ENCODE measurements at regions not wholly inside any gene's neighbourhood (a gene's known extent, or its start where the extent isn't known, plus 50 kb on each side); places are given as distances from the start of the nearest gene placed in this dataset.

DNA sequence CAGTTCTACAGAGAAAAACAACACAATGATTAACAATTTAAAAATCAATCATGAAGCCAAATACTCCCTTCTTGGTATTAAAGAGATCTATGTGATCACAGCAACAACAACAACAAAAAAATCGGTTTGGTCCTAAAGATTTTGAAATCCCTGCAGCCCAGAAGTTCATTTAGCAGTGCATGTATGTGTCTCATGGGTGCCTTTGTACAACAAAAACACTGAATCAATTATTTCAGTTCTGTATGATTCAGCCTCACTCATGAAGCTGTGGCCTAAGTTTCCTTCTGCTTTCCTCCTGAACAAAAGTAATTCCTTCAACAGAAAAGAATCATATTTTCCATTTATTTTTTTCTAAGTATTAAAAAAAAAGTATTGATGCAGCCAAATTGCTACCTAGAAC lies 393.4 kb upstream of the NDST3 start:
- TF ChIP-seq, protein P1, sequence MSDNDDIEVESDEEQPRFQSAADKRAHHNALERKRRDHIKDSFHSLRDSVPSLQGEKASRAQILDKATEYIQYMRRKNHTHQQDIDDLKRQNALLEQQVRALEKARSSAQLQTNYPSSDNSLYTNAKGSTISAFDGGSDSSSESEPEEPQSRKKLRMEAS (IDR thresholded peaks at IDR 0.05), result no peak
- TF ChIP-seq EP300 (IDR thresholded peaks at IDR 0.05; ENCODE audit: borderline replicate concordance) (no peak), YY1 (IDR thresholded peaks at IDR 0.05; ENCODE audit: low read depth) (no peak), RAD21 (IDR thresholded peaks at IDR 0.05; ENCODE audit: low read depth) (no peak), CREB1 (IDR thresholded peaks at IDR 0.05; ENCODE audit: low read depth) (no peak), NFIC (IDR thresholded peaks at IDR 0.05) (no peak), TAF1 (IDR thresholded peaks at IDR 0.05; ENCODE audit: low read depth) (no peak), ZBTB7A (IDR thresholded peaks at IDR 0.05; ENCODE audit: low read depth) (no peak), EGR1 (IDR thresholded peaks at IDR 0.05) (no peak), FOXM1 (IDR thresholded peaks at IDR 0.05; ENCODE audit: borderline replicate concordance, low read depth) (no peak), TCF12 (IDR thresholded peaks at IDR 0.05; ENCODE audit: low read depth) (no peak)
- TF ChIP-seq, protein P2, sequence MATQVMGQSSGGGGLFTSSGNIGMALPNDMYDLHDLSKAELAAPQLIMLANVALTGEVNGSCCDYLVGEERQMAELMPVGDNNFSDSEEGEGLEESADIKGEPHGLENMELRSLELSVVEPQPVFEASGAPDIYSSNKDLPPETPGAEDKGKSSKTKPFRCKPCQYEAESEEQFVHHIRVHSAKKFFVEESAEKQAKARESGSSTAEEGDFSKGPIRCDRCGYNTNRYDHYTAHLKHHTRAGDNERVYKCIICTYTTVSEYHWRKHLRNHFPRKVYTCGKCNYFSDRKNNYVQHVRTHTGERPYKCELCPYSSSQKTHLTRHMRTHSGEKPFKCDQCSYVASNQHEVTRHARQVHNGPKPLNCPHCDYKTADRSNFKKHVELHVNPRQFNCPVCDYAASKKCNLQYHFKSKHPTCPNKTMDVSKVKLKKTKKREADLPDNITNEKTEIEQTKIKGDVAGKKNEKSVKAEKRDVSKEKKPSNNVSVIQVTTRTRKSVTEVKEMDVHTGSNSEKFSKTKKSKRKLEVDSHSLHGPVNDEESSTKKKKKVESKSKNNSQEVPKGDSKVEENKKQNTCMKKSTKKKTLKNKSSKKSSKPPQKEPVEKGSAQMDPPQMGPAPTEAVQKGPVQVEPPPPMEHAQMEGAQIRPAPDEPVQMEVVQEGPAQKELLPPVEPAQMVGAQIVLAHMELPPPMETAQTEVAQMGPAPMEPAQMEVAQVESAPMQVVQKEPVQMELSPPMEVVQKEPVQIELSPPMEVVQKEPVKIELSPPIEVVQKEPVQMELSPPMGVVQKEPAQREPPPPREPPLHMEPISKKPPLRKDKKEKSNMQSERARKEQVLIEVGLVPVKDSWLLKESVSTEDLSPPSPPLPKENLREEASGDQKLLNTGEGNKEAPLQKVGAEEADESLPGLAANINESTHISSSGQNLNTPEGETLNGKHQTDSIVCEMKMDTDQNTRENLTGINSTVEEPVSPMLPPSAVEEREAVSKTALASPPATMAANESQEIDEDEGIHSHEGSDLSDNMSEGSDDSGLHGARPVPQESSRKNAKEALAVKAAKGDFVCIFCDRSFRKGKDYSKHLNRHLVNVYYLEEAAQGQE (IDR thresholded peaks at IDR 0.05; ENCODE audit: low read depth), result no peak
- TF ChIP-seq, protein P3, sequence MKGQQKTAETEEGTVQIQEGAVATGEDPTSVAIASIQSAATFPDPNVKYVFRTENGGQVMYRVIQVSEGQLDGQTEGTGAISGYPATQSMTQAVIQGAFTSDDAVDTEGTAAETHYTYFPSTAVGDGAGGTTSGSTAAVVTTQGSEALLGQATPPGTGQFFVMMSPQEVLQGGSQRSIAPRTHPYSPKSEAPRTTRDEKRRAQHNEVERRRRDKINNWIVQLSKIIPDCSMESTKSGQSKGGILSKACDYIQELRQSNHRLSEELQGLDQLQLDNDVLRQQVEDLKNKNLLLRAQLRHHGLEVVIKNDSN (IDR thresholded peaks at IDR 0.05), result no peak

DNA sequence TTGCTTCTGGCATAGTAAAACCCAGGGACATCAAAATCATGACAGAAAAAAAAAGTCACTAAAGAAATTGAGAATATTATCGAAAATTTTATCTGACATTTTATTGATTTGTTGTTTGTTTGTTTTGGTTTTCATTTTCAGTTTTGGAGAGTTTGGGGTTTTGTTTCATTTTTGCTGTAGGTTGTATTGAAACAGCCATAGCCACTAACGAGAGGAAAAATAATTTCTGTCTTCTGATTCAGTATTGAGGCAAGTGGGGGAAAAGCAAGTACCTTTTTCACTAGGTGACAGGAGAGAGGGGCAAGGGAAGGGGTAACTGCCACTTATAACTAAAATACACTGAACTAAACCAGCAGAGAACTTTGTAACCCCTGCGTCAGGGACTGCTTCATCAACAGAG lies 392.8 kb upstream of the NDST3 start:
- no peak for TF ChIP-seq RAD21 (IDR thresholded peaks at IDR 0.05; ENCODE audit: low read depth)
- TF ChIP-seq NFIC (IDR thresholded peaks at IDR 0.05), result no peak
- no peak for TF ChIP-seq EP300 (IDR thresholded peaks at IDR 0.05; ENCODE audit: borderline replicate concordance)
- TF ChIP-seq TEAD4 (IDR thresholded peaks at IDR 0.05), result no peak
- TF ChIP-seq, protein P2 (IDR thresholded peaks at IDR 0.05; ENCODE audit: low read depth), result no peak
- TF ChIP-seq, protein P1 (IDR thresholded peaks at IDR 0.05), result no peak
- TF ChIP-seq ZBTB7A (IDR thresholded peaks at IDR 0.05; ENCODE audit: low read depth), result no peak
- TF ChIP-seq CREB1 (IDR thresholded peaks at IDR 0.05; ENCODE audit: low read depth), result no peak
- no peak for TF ChIP-seq EGR1 (IDR thresholded peaks at IDR 0.05)
- no peak for TF ChIP-seq FOXM1 (IDR thresholded peaks at IDR 0.05; ENCODE audit: borderline replicate concordance, low read depth)
- no peak for TF ChIP-seq YY1 (IDR thresholded peaks at IDR 0.05; ENCODE audit: low read depth)
- TF ChIP-seq TCF12 (IDR thresholded peaks at IDR 0.05; ENCODE audit: low read depth), result no peak

DNA sequence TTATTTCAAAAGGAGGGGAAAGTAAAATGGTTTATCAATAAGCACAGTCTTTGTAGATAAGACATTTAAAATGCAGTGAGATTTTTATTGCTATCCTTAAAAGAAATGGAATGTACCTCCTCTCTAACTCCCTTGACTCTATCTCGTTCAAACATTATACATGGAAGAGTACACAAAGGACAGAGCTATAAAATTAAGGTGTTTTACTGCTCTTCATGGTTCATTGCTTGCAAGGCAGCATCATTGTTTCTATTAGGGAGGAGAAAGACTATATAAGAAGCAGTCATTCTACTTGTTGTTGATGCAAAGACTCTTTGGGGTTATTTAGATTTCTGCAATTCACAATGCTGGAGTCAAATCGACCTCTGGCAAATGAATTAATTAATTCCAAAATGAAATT lies 380.2 kb upstream of the NDST3 start:
- TF ChIP-seq, protein P1 (IDR thresholded peaks at IDR 0.05), result no peak
- TF ChIP-seq CREB1 (IDR thresholded peaks at IDR 0.05; ENCODE audit: low read depth) (no peak), YY1 (IDR thresholded peaks at IDR 0.05; ENCODE audit: low read depth) (no peak), TEAD4 (IDR thresholded peaks at IDR 0.05) (no peak), TCF12 (IDR thresholded peaks at IDR 0.05; ENCODE audit: low read depth) (no peak), FOXM1 (IDR thresholded peaks at IDR 0.05; ENCODE audit: borderline replicate concordance, low read depth) (no peak), EGR1 (IDR thresholded peaks at IDR 0.05) (no peak), TAF1 (IDR thresholded peaks at IDR 0.05; ENCODE audit: low read depth) (no peak), CEBPB (IDR thresholded peaks at IDR 0.05) (no peak), ZBTB7A (IDR thresholded peaks at IDR 0.05; ENCODE audit: low read depth) (no peak)
- TF ChIP-seq, protein P2 (IDR thresholded peaks at IDR 0.05; ENCODE audit: low read depth), result no peak

DNA sequence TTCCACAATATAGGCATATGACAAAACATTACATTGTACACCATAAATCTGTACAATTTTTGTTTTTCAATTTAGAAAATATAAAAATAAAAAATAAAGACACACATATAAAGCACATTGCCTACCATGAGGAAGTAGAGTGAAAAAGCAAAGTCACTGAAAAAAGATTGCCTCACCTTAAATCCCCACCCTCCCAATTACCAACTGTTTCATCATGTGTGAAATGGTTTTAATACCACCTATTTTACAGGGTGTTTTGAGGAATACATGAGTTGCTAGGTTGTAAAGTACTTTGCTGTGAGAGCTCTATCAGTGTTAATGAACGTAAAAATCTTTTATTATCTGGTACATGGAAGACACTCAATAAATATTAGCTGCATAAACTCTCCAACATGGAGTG lies 373.6 kb upstream of the NDST3 start:
- TF ChIP-seq YY1 (IDR thresholded peaks at IDR 0.05; ENCODE audit: low read depth) (no peak), NFIC (IDR thresholded peaks at IDR 0.05) (no peak), EP300 (IDR thresholded peaks at IDR 0.05; ENCODE audit: borderline replicate concordance) (no peak), TAF1 (IDR thresholded peaks at IDR 0.05; ENCODE audit: low read depth) (no peak), CEBPB (IDR thresholded peaks at IDR 0.05) (no peak), TCF12 (IDR thresholded peaks at IDR 0.05; ENCODE audit: low read depth) (no peak), ZBTB7A (IDR thresholded peaks at IDR 0.05; ENCODE audit: low read depth) (no peak), FOXM1 (IDR thresholded peaks at IDR 0.05; ENCODE audit: borderline replicate concordance, low read depth) (no peak), TEAD4 (IDR thresholded peaks at IDR 0.05) (no peak), RAD21 (IDR thresholded peaks at IDR 0.05; ENCODE audit: low read depth) (no peak), EGR1 (IDR thresholded peaks at IDR 0.05) (no peak), CREB1 (IDR thresholded peaks at IDR 0.05; ENCODE audit: low read depth) (no peak)
- TF ChIP-seq, protein P3 (IDR thresholded peaks at IDR 0.05), result no peak
- TF ChIP-seq, protein P2 (IDR thresholded peaks at IDR 0.05; ENCODE audit: low read depth), result no peak
- TF ChIP-seq, protein P1 (IDR thresholded peaks at IDR 0.05), result no peak
